Panc1 (cell line): ENCODE measurements at regions not wholly inside any gene's neighbourhood (a gene's known extent, or its start where the extent isn't known, plus 50 kb on each side); places are given as distances from the start of the nearest gene placed in this dataset.

Experiments
- ATAC-seq: fragments of 200-7000 bp; cut with Tn5 transposase; 2 replicates; pipeline ENCODE4 v1.9.1; 2020; ENCODE audit warnings: mild to moderate bottlenecking, moderate library complexity
- BruUV-seq: library from RNA; stranded (reverse); fragments of 400-500 nt; replicated peaks from 2 replicates; lab custom pipeline; 2021; lab: Mats Ljungman, UMichigan
- CTCF ChIA-PET: fragments of 300-600 bp; sonication (Branson Sonifier 250); formaldehyde crosslinking; loops from one replicate; lab custom pipeline; 2022; ENCODE audit warnings: antibody characterized with exemption; lab: Charles Lee
- POLR2A ChIA-PET: fragments of 300-600 bp; sonication (Branson Sonifier 250); formaldehyde crosslinking; loops from one replicate; lab custom pipeline; 2022; ENCODE audit warnings: antibody characterized with exemption; lab: Charles Lee
- DNase-seq: peaks from one replicate; pipeline ENCODE4 v3.0.0-alpha.2; 2010; ENCODE audit warnings: low read depth, low spot score
- H3K27ac ChIP-seq: 2 replicates; pipeline ENCODE4 v1.5.1; 2011; ENCODE audit warnings: mild to moderate bottlenecking, low read length, inconsistent platforms
- H3K27me3 ChIP-seq: fragments of 200-500 bp; sonication (Bioruptor generic); 2 replicates; pipeline ENCODE4 v1.6.0; 2014; ENCODE audit warnings: low read length, inconsistent platforms; ENCODE audit not compliant: control insufficient read depth, insufficient read depth
- H3K36me3 ChIP-seq: fragments of 200-500 bp; sonication (Bioruptor generic); 2 replicates; pipeline ENCODE4 v1.5.1; 2014; ENCODE audit warnings: inconsistent platforms, mild to moderate bottlenecking, low read length, moderate library complexity; ENCODE audit not compliant: control insufficient read depth, insufficient read depth
- H3K4me1 ChIP-seq: 2 replicates; pipeline ENCODE4 v1.5.1; 2011; ENCODE audit warnings: inconsistent platforms, mild to moderate bottlenecking, low read length, moderate library complexity; ENCODE audit not compliant: control insufficient read depth, insufficient read depth
- H3K4me3 ChIP-seq, 2 experiments: 2 replicates each; pipeline ENCODE4 v1.5.1; 2011 to 2012; ENCODE audit warnings: low read depth in 2 of 2, low read length in 2 of 2, mild to moderate bottlenecking in 2 of 2, inconsistent platforms in 1 of 2, moderate library complexity in 1 of 2
- H3K9me3 ChIP-seq: fragments of 200-500 bp; sonication (Bioruptor generic); 2 replicates; pipeline ENCODE4 v1.5.1; 2014; ENCODE audit warnings: low read depth, mild to moderate bottlenecking, inconsistent platforms, low read length, moderate library complexity; ENCODE audit not compliant: control insufficient read depth, insufficient read depth
- POLR2AphosphoS5 ChIP-seq: IDR thresholded peaks from 2 replicates; pipeline ENCODE4 v1.6.1; 2012; ENCODE audit warnings: mild to moderate bottlenecking, low read depth, low read length, moderate library complexity
- SIN3A ChIP-seq: IDR thresholded peaks from 2 replicates; pipeline ENCODE4 v1.6.1; 2012; ENCODE audit warnings: low read depth, mild to moderate bottlenecking, low read length, moderate library complexity, borderline replicate concordance; ENCODE audit not compliant: insufficient read depth
- TCF7L2 ChIP-seq: IDR thresholded peaks from 2 replicates; pipeline ENCODE4 v1.6.1; 2011; ENCODE audit warnings: mild to moderate bottlenecking, low read depth, low read length, inconsistent platforms
- in situ Hi-C: cut with HindIII; loops from 2 replicates; pipeline ENCODE4 v1.10.0; 2016; ENCODE audit warnings: low sequenced_read_pairs, low pct_unique_long_range_greater_than_20kb
- intact Hi-C: fragments of 100-400 bp; cut with micrococcal nuclease; formaldehyde crosslinking; loops from one replicate; pipeline ENCODE4 v1.10.0; 2022; ENCODE audit not compliant: unreplicated experiment
- TF ChIP-seq, protein P1 (sequence below): fragments of 450-650 bp; IDR thresholded peaks from 2 replicates; pipeline ENCODE4 v1.5.1; 2017; ENCODE audit warnings: mild to moderate bottlenecking
- TF ChIP-seq, protein P2 (sequence below), 2 experiments: IDR thresholded peaks; 2 replicates each; pipeline ENCODE4 v1.6.1; 2011 to 2012; ENCODE audit warnings: low read depth in 2 of 2, control low read depth in 1 of 2, low read length in 1 of 2, mild to moderate bottlenecking in 1 of 2, moderate library complexity in 1 of 2; ENCODE audit not compliant: insufficient read depth in 1 of 2

DNA sequence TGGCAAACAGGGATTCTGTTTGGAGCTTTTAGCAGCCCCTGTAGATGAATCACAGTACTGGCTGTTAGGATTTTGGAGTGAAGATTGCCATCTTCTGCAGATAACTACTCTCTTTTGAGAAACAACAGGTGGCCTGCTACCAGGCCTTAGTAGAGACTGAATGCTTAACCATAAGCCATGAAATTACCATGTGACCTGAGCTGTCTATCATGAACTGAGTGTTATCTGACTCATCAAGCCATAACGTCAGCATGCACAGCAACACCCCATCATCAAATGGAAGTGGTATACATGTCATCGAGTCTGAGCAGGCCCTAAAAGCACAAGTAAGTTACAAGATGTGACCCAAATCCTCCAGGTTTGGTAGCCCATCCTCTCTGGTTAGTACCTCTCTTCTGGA lies 132.6 kb downstream of the GPR63 start:
- no TSS peak for BruUV-seq
- H3K27me3 ChIP-seq = no peaks in the 10 kb centered on the region
- ATAC-seq (no peak), DNase-seq (no peak)
- no peaks in the 10 kb centered on the region for H3K4me1 ChIP-seq
- no peaks in the 10 kb centered on the region for H3K36me3 ChIP-seq
- H3K27ac ChIP-seq = no peak overlapping the region
- intact Hi-C loops = no loop called here
- POLR2A ChIA-PET = no interaction called here
- CTCF ChIA-PET = no interaction called here
- TF ChIP-seq, protein P1, sequence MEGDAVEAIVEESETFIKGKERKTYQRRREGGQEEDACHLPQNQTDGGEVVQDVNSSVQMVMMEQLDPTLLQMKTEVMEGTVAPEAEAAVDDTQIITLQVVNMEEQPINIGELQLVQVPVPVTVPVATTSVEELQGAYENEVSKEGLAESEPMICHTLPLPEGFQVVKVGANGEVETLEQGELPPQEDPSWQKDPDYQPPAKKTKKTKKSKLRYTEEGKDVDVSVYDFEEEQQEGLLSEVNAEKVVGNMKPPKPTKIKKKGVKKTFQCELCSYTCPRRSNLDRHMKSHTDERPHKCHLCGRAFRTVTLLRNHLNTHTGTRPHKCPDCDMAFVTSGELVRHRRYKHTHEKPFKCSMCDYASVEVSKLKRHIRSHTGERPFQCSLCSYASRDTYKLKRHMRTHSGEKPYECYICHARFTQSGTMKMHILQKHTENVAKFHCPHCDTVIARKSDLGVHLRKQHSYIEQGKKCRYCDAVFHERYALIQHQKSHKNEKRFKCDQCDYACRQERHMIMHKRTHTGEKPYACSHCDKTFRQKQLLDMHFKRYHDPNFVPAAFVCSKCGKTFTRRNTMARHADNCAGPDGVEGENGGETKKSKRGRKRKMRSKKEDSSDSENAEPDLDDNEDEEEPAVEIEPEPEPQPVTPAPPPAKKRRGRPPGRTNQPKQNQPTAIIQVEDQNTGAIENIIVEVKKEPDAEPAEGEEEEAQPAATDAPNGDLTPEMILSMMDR = no peak
- no peak for TF ChIP-seq POLR2AphosphoS5
- TF ChIP-seq TCF7L2 = no peak
- TF ChIP-seq SIN3A = no peak
- TF ChIP-seq, protein P2, sequence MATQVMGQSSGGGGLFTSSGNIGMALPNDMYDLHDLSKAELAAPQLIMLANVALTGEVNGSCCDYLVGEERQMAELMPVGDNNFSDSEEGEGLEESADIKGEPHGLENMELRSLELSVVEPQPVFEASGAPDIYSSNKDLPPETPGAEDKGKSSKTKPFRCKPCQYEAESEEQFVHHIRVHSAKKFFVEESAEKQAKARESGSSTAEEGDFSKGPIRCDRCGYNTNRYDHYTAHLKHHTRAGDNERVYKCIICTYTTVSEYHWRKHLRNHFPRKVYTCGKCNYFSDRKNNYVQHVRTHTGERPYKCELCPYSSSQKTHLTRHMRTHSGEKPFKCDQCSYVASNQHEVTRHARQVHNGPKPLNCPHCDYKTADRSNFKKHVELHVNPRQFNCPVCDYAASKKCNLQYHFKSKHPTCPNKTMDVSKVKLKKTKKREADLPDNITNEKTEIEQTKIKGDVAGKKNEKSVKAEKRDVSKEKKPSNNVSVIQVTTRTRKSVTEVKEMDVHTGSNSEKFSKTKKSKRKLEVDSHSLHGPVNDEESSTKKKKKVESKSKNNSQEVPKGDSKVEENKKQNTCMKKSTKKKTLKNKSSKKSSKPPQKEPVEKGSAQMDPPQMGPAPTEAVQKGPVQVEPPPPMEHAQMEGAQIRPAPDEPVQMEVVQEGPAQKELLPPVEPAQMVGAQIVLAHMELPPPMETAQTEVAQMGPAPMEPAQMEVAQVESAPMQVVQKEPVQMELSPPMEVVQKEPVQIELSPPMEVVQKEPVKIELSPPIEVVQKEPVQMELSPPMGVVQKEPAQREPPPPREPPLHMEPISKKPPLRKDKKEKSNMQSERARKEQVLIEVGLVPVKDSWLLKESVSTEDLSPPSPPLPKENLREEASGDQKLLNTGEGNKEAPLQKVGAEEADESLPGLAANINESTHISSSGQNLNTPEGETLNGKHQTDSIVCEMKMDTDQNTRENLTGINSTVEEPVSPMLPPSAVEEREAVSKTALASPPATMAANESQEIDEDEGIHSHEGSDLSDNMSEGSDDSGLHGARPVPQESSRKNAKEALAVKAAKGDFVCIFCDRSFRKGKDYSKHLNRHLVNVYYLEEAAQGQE (IDR thresholded peaks at IDR 0.05; ENCODE audit: insufficient read depth in 1 of 2, low read depth in 2 of 2, low read length in 1 of 2) = no peak
- H3K9me3 ChIP-seq = no peaks in the 10 kb centered on the region
- in situ Hi-C loops = no loop called here
- no peak overlapping the region for H3K4me3 ChIP-seq

- Histone ChIP-seq H3K9me3 (no peaks in the 10 kb centered on the region), H3K27me3 (no peaks in the 10 kb centered on the region), H3K4me3 (no peak overlapping the region), H3K27ac (no peak overlapping the region), H3K4me1 (no peaks in the 10 kb centered on the region), H3K36me3 (no peaks in the 10 kb centered on the region)
- TF ChIP-seq TCF7L2 = no peak
- TF ChIP-seq, protein P2 (IDR thresholded peaks at IDR 0.05; ENCODE audit: insufficient read depth in 1 of 2, low read depth in 2 of 2, low read length in 1 of 2) = no peak
- no peak for TF ChIP-seq SIN3A
- no peak for TF ChIP-seq POLR2AphosphoS5
- TF ChIP-seq, protein P1 = no peak
- no TSS peak for BruUV-seq
- CTCF ChIA-PET = no interaction called here
- DNase-seq (no peak), ATAC-seq (no peak)
- POLR2A ChIA-PET = no interaction called here
- in situ Hi-C loops (no loop called here), intact Hi-C loops (no loop called here)
These were observed 134.7 kb downstream of the GPR63 start for GRCh38 chr6:96702626-96703025.
